ENCODE measurements at regions not wholly inside any gene's neighbourhood (a gene's known extent, or its start where the extent isn't known, plus 50 kb on each side); places are given as distances from the start of the nearest gene placed in this dataset.
"Not testable (repeated sequence)": the region's sequence is repeated elsewhere in the genome, so short reads cannot be mapped to it uniquely, and the experiment has no call there.

- DNase-seq, result no peak
Measured at GRCh38 chr9:87338088-87338989, 159.3 kb upstream of the DAPK1 start.

GRCh38 chr9:87340391-87340790 lies 157.3 kb upstream of the DAPK1 start:
- DNase-seq, result no peak

- DNase-seq, result no peak
Measured at GRCh38 chr9:87342743-87343142, 154.9 kb upstream of the DAPK1 start.

GRCh38 chr9:87343816-87344430 lies 153.7 kb upstream of the DAPK1 start:
- no peak for DNase-seq

GRCh38 chr9:87346061-87346665 lies 151.5 kb upstream of the DAPK1 start:
- no peak for DNase-seq

GRCh38 chr9:87350915-87351314 lies 146.8 kb upstream of the DAPK1 start:
- DNase-seq, result no peak

GRCh38 chr9:87353301-87353700 lies 144.4 kb upstream of the DAPK1 start:
- DNase-seq, result no peak

- no peak for DNase-seq
Measured at GRCh38 chr9:87354147-87354546, 143.5 kb upstream of the DAPK1 start.

- no peak for DNase-seq
Measured at GRCh38 chr9:87357600-87357999, 140.1 kb upstream of the DAPK1 start.

- peak; percentile 66 for DNase-seq
Measured at GRCh38 chr9:87359264-87359663, 138.4 kb upstream of the DAPK1 start.

- DNase-seq, result no peak
Measured at GRCh38 chr9:87359958-87360601, 137.6 kb upstream of the DAPK1 start.

GRCh38 chr9:87370049-87370685 lies 127.5 kb upstream of the DAPK1 start:
- DNase-seq, result no peak

GRCh38 chr9:87371795-87372355 lies 125.8 kb upstream of the DAPK1 start:
- DNase-seq, result no peak

GRCh38 chr9:87372356-87372851 lies 125.3 kb upstream of the DAPK1 start:
- DNase-seq, result no peak

- DNase-seq, result not testable (repeated sequence)
Measured at GRCh38 chr9:87374023-87374919, 123.4 kb upstream of the DAPK1 start.

GRCh38 chr9:87375397-87376073 lies 122.1 kb upstream of the DAPK1 start:
- peak; percentile 37 for DNase-seq

- DNase-seq, result no peak
Measured at GRCh38 chr9:87378676-87379075, 119.0 kb upstream of the DAPK1 start.

GRCh38 chr9:87379300-87379699 lies 118.4 kb upstream of the DAPK1 start:
- no peak for DNase-seq

- DNase-seq, result no peak
Measured at GRCh38 chr9:87381050-87381711, 116.5 kb upstream of the DAPK1 start.

- no peak for DNase-seq
Measured at GRCh38 chr9:87381746-87382145, 115.9 kb upstream of the DAPK1 start.
